ENCODE measurements at regions not wholly inside any gene's neighbourhood (a gene's known extent, or its start where the extent isn't known, plus 50 kb on each side); places are given as distances from the start of the nearest gene placed in this dataset.

DNA sequence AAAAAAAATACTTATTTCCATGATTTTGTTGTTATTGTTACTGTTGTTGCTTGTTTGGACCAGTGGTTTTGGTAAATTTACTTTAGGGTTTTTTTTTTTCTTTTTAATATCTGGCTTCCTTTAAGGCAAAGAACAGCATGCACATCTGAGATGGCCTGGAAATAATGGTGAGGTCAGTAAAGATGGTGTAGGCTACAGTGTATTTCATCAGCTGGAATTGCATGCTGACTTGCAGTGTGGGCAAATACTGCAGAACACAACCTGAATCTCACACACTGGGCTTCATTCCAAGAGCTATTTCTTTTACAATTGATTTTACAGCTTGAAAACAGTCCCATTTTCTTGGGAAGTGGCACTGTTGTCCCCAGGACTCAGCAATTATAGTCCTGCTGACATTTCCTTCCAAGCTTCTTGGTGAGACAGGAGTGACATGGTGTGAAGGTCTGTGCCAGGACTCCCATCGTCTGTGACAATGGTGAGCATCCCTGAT lies 376.1 kb upstream of the SOX11 start:
- no peaks in the 10 kb centered on the region for H3K36me3 ChIP-seq (ENCODE audit: insufficient read depth, insufficient read length, low read length)
- no peak overlapping the region for H3K4me3 ChIP-seq (ENCODE audit: insufficient read length, low read depth)
- DNase-seq (ENCODE audit: low read depth, low spot score): no peak
- no peaks in the 10 kb centered on the region for H3K4me1 ChIP-seq (ENCODE audit: insufficient read depth, insufficient read length)
- no peak overlapping the region for H3K9ac ChIP-seq (ENCODE audit: insufficient read length, low read depth)
- H3K9me3 ChIP-seq (ENCODE audit: insufficient read depth, low read length): no peaks in the 10 kb centered on the region; the same call in 1 of the 2 replicates
- no peak for TF ChIP-seq SUZ12 (IDR thresholded peaks at IDR 0.05; ENCODE audit: extremely low read depth, insufficient read depth, insufficient read length)
- no peak for TF ChIP-seq ZNF274 (IDR thresholded peaks at IDR 0.05; ENCODE audit: low read depth, low read length)
- no peak for TF ChIP-seq YY1 (IDR thresholded peaks at IDR 0.05; ENCODE audit: insufficient read depth, insufficient read length)
- H3K27me3 ChIP-seq (ENCODE audit: insufficient read depth, insufficient read length): no peaks in the 10 kb centered on the region

DNA sequence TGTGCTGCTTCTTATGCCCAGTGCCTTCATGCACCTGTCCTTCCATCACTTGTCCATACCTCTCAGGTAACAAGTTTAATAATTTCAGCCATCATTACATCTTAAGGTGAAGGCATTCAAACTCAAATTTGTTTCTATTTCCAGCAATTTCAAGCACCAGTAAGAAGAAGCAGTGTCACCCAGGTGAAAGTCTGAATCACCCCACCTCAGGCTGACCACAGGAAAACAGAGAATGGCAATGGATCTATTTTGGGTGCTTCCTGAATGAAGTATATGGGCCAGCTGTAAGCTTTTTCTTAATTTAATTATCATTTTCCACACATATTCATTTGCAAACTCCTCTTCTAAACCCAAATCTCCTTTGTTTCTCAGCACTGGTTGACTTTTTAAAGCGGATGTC lies 372.7 kb upstream of the SOX11 start:
- Histone ChIP-seq H3K9ac (ENCODE audit: insufficient read length, low read depth) (no peak overlapping the region), H3K4me3 (ENCODE audit: insufficient read length, low read depth) (no peak overlapping the region), H3K36me3 (ENCODE audit: insufficient read depth, insufficient read length, low read length) (no peaks in the 10 kb centered on the region), H3K27me3 (ENCODE audit: insufficient read depth, insufficient read length) (no peaks in the 10 kb centered on the region), H3K4me1 (ENCODE audit: insufficient read depth, insufficient read length) (no peaks in the 10 kb centered on the region), H3K9me3 (ENCODE audit: insufficient read depth, low read length) (no peaks in the 10 kb centered on the region; the same call in 1 of the 2 replicates)
- no peak for TF ChIP-seq YY1 (IDR thresholded peaks at IDR 0.05; ENCODE audit: insufficient read depth, insufficient read length)
- DNase-seq (ENCODE audit: low read depth, low spot score): no peak

DNA sequence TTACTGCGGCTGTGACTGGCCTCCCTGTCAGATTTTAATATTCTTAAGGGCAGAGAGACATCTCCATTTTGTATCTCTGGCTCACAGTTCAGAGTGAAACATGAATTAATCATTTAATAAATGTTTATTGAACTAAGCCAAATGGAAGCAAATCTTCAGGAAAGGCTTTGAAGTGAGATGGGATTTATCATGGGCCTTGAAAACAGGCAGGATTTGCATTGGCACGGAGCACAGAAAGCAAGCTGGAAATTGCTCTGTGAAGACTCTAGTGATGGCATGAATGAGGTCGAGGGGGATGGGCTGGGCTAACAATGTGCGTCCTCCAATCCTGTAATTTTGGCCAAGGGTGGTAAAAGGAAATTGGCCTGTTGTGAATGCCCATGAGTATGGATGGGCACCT lies 369.8 kb upstream of the SOX11 start:
- Histone ChIP-seq H3K27me3 (ENCODE audit: insufficient read depth, insufficient read length) (no peaks in the 10 kb centered on the region), H3K4me1 (ENCODE audit: insufficient read depth, insufficient read length) (no peaks in the 10 kb centered on the region), H3K4me3 (ENCODE audit: insufficient read length, low read depth) (no peak overlapping the region), H3K36me3 (ENCODE audit: insufficient read depth, insufficient read length, low read length) (no peaks in the 10 kb centered on the region), H3K9ac (ENCODE audit: insufficient read length, low read depth) (no peak overlapping the region), H3K9me3 (ENCODE audit: insufficient read depth, low read length) (no peaks in the 10 kb centered on the region; the same call in 1 of the 2 replicates)
- no peak for TF ChIP-seq ZNF274 (IDR thresholded peaks at IDR 0.05; ENCODE audit: low read depth, low read length)
- TF ChIP-seq YY1 (IDR thresholded peaks at IDR 0.05; ENCODE audit: insufficient read depth, insufficient read length): no peak
- TF ChIP-seq SUZ12 (IDR thresholded peaks at IDR 0.05; ENCODE audit: extremely low read depth, insufficient read depth, insufficient read length): no peak
- DNase-seq (ENCODE audit: low read depth, low spot score): no peak

DNA sequence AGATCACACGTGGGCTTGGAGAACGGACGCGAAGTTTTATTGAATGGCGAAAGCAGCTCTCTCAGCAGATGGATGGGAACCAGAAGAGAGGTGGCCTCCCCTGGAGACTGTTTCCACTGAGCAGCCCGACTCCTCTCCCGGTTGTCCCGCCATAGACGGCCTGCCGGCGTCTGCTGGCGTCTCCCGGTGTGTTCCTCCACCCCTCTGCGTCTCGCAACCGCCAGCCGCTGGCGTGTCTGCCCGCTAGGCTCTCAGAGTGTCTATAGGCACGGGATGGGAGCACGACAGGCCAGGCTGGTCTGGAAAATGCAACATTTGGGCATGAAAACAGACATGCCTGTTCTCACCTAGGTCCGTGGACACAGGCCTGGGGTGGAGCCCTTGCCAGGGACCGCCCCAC lies 366.7 kb upstream of the SOX11 start:
- no peak overlapping the region for H3K9ac ChIP-seq (ENCODE audit: insufficient read length, low read depth)
- no peak for DNase-seq (ENCODE audit: low read depth, low spot score)
- no peaks in the 10 kb centered on the region; the same call in 1 of the 2 replicates for H3K9me3 ChIP-seq (ENCODE audit: insufficient read depth, low read length)
- no peaks in the 10 kb centered on the region for H3K27me3 ChIP-seq (ENCODE audit: insufficient read depth, insufficient read length)
- no peaks in the 10 kb centered on the region for H3K36me3 ChIP-seq (ENCODE audit: insufficient read depth, insufficient read length, low read length)
- no peaks in the 10 kb centered on the region for H3K4me1 ChIP-seq (ENCODE audit: insufficient read depth, insufficient read length)
- no peak overlapping the region for H3K4me3 ChIP-seq (ENCODE audit: insufficient read length, low read depth)
- TF ChIP-seq ZNF274 (IDR thresholded peaks at IDR 0.05; ENCODE audit: low read depth, low read length): no peak
- TF ChIP-seq YY1 (IDR thresholded peaks at IDR 0.05; ENCODE audit: insufficient read depth, insufficient read length): no peak
- no peak for TF ChIP-seq SUZ12 (IDR thresholded peaks at IDR 0.05; ENCODE audit: extremely low read depth, insufficient read depth, insufficient read length)

DNA sequence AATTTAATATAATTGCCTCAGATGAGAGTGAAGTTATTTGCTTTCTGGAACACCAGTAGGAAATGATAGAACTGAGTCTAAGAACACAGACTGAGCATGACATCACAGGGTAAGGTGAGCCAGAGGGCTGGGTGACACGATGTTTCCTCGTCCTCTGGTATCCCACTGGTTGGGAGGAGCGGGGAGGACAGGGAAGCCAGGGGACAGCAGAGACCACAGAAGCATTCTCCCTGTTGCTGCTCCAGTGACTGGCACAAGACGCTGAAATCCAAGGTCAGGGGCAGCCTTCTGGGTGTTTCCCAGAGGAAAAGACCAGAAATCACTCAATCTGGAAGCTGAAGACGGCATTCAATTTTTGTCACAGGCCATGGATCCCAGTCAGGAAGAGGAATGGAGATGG lies 363.4 kb upstream of the SOX11 start:
- Histone ChIP-seq H3K4me1 (ENCODE audit: insufficient read depth, insufficient read length) (no peaks in the 10 kb centered on the region), H3K9ac (ENCODE audit: insufficient read length, low read depth) (no peak overlapping the region), H3K27me3 (ENCODE audit: insufficient read depth, insufficient read length) (no peaks in the 10 kb centered on the region), H3K9me3 (ENCODE audit: insufficient read depth, low read length) (no peaks in the 10 kb centered on the region), H3K36me3 (ENCODE audit: insufficient read depth, insufficient read length, low read length) (no peaks in the 10 kb centered on the region), H3K4me3 (ENCODE audit: insufficient read length, low read depth) (no peak overlapping the region)
- TF ChIP-seq SUZ12 (IDR thresholded peaks at IDR 0.05; ENCODE audit: extremely low read depth, insufficient read depth, insufficient read length): no peak
- TF ChIP-seq YY1 (IDR thresholded peaks at IDR 0.05; ENCODE audit: insufficient read depth, insufficient read length): no peak
- no peak for TF ChIP-seq ZNF274 (IDR thresholded peaks at IDR 0.05; ENCODE audit: low read depth, low read length)
- DNase-seq (ENCODE audit: low read depth, low spot score): no peak

DNA sequence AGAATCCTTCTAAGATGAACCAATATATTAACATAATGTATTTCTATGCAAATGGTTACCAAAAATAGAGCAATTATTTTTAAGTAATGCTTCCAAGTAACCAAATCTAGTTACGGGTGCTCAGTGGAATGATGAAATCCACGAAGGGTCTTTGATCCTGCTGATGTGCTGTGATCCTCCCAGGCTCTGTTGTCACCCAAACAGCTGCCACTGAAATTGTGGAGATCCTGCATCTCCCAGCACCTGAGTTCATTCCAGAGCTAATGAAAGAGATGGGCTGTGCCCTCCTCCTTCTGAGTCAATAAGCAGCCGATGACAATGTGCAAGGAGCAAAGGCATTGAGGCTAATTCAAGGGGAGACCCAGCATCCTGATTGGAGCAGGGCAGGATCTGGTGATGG lies 362.4 kb upstream of the SOX11 start:
- Histone ChIP-seq H3K9ac (ENCODE audit: insufficient read length, low read depth) (no peak overlapping the region), H3K4me1 (ENCODE audit: insufficient read depth, insufficient read length) (no peaks in the 10 kb centered on the region), H3K9me3 (ENCODE audit: insufficient read depth, low read length) (no peaks in the 10 kb centered on the region), H3K36me3 (ENCODE audit: insufficient read depth, insufficient read length, low read length) (no peaks in the 10 kb centered on the region), H3K4me3 (ENCODE audit: insufficient read length, low read depth) (no peak overlapping the region), H3K27me3 (ENCODE audit: insufficient read depth, insufficient read length) (no peaks in the 10 kb centered on the region)
- no peak for DNase-seq (ENCODE audit: low read depth, low spot score)
- TF ChIP-seq ZNF274 (IDR thresholded peaks at IDR 0.05; ENCODE audit: low read depth, low read length) (no peak), YY1 (IDR thresholded peaks at IDR 0.05; ENCODE audit: insufficient read depth, insufficient read length) (no peak), SUZ12 (IDR thresholded peaks at IDR 0.05; ENCODE audit: extremely low read depth, insufficient read depth, insufficient read length) (no peak)

DNA sequence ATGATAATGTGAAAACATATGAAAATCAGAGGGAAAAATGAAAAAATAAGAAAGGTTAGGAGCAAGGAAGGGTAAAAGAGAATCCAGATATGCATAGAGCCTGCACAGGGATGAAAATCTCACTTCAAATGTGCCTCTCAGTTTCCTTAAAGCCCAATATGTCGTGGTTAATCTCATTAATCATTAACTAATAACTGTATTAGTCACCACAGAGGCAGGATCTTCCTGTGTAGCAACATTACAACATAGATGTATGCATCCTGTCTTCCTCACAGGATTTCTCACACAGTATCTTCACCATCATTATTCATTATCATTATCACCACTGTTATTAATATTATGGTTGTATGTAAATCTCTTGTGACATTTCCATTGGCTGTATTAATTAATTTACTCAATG lies 361.2 kb upstream of the SOX11 start:
- TF ChIP-seq SUZ12 (IDR thresholded peaks at IDR 0.05; ENCODE audit: extremely low read depth, insufficient read depth, insufficient read length): no peak
- no peak for TF ChIP-seq YY1 (IDR thresholded peaks at IDR 0.05; ENCODE audit: insufficient read depth, insufficient read length)
- TF ChIP-seq ZNF274 (IDR thresholded peaks at IDR 0.05; ENCODE audit: low read depth, low read length): no peak

DNA sequence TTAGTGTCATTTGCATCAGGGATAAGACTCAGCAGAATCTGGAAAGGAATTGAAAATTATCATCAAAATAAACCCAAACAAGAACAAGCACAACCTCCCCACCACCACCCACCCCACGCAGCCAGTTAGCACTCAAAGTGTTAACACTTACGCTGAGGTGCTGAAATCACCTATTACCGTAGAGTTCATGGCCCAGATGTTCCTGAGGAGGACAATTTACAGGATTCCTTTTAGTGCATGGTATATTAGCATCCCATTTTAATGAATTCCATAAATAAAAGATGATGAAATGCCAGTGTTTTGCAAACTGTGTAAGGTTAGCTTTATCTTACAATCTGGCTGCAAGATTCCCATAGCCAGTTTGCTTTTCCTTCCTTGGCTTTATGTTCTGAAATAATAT lies 359.3 kb upstream of the SOX11 start:
- no peak overlapping the region for H3K4me3 ChIP-seq (ENCODE audit: insufficient read length, low read depth)
- no peak for DNase-seq (ENCODE audit: low read depth, low spot score)
- no peak overlapping the region for H3K9ac ChIP-seq (ENCODE audit: insufficient read length, low read depth)
- no peaks in the 10 kb centered on the region for H3K36me3 ChIP-seq (ENCODE audit: insufficient read depth, insufficient read length, low read length)
- no peaks in the 10 kb centered on the region for H3K4me1 ChIP-seq (ENCODE audit: insufficient read depth, insufficient read length)
- H3K27me3 ChIP-seq (ENCODE audit: insufficient read depth, insufficient read length): no peaks in the 10 kb centered on the region
- TF ChIP-seq SUZ12 (IDR thresholded peaks at IDR 0.05; ENCODE audit: extremely low read depth, insufficient read depth, insufficient read length): no peak
- no peak for TF ChIP-seq YY1 (IDR thresholded peaks at IDR 0.05; ENCODE audit: insufficient read depth, insufficient read length)
- no peak for TF ChIP-seq ZNF274 (IDR thresholded peaks at IDR 0.05; ENCODE audit: low read depth, low read length)
- H3K9me3 ChIP-seq (ENCODE audit: insufficient read depth, low read length): no peaks in the 10 kb centered on the region

More for the DNA sequence above, 361.2 kb upstream of the SOX11 start:
- H3K27me3 ChIP-seq (ENCODE audit: insufficient read depth, insufficient read length): no peaks in the 10 kb centered on the region
- no peaks in the 10 kb centered on the region for H3K4me1 ChIP-seq (ENCODE audit: insufficient read depth, insufficient read length)
- no peak overlapping the region for H3K9ac ChIP-seq (ENCODE audit: insufficient read length, low read depth)
- no peaks in the 10 kb centered on the region for H3K9me3 ChIP-seq (ENCODE audit: insufficient read depth, low read length)
- no peak overlapping the region for H3K4me3 ChIP-seq (ENCODE audit: insufficient read length, low read depth)
- DNase-seq (ENCODE audit: low read depth, low spot score): no peak
- no peaks in the 10 kb centered on the region for H3K36me3 ChIP-seq (ENCODE audit: insufficient read depth, insufficient read length, low read length)
